Liver (tissue), 3 donors: ENCODE measurements at regions not wholly inside any gene's neighbourhood (a gene's known extent, or its start where the extent isn't known, plus 50 kb on each side); places are given as distances from the start of the nearest gene placed in this dataset.

ENCODE experiments used
- ATF3 ChIP-seq: IDR thresholded peaks from 2 replicates; pipeline ENCODE4 v1.6.1; 2016; ENCODE audit warnings: antibody characterized with exemption
- CTCF ChIP-seq: fragments of 150-350 bp; IDR thresholded peaks from 2 replicates; pipeline ENCODE4 v1.5.1; 2017; ENCODE audit warnings: improper control_type of control experiment, low read depth, low read length; ENCODE audit not compliant: missing input control
- FOXA1 ChIP-seq: IDR thresholded peaks from 2 replicates; pipeline ENCODE4 v1.6.1; 2016; ENCODE audit warnings: antibody characterized with exemption
- GABPA ChIP-seq, 2 donors: IDR thresholded peaks in 1 of 2; conservative IDR thresholded peaks in 1 of 2; 2 replicates each; pipeline ENCODE4 v1.6.1; 2016; ENCODE audit warnings: antibody characterized with exemption in 2 of 2, mild to moderate bottlenecking in 1 of 2, moderate library complexity in 1 of 2
- JUND ChIP-seq, 2 donors: IDR thresholded peaks; 2 replicates each; pipeline ENCODE4 v1.6.1; 2016; ENCODE audit warnings: antibody characterized with exemption in 2 of 2
- MAX ChIP-seq: IDR thresholded peaks from 2 replicates; pipeline ENCODE4 v1.6.1; 2016; ENCODE audit warnings: antibody characterized with exemption
- RAD21 ChIP-seq, 2 donors: IDR thresholded peaks; 2 replicates each; pipeline ENCODE4 v1.6.1; 2016; ENCODE audit warnings: antibody characterized with exemption in 2 of 2, mild to moderate bottlenecking in 2 of 2
- SP1 ChIP-seq: IDR thresholded peaks from 2 replicates; pipeline ENCODE4 v1.6.1; 2018; ENCODE audit warnings: antibody characterized with exemption, mild to moderate bottlenecking
- YY1 ChIP-seq: IDR thresholded peaks from 2 replicates; pipeline ENCODE4 v1.6.1; 2016; ENCODE audit warnings: antibody characterized with exemption, mild to moderate bottlenecking
- donor health status: healthy.
- donor health status: healthy.

- TF ChIP-seq MAX, result no peak
- TF ChIP-seq CTCF, result no peak
- TF ChIP-seq RAD21 (IDR thresholded peaks at IDR 0.05), result no peak
- TF ChIP-seq JUND (IDR thresholded peaks at IDR 0.05), result no peak
- no peak for TF ChIP-seq YY1
- no peak for TF ChIP-seq ATF3
- TF ChIP-seq SP1, result no peak
- TF ChIP-seq FOXA1, result no peak
- no peak for TF ChIP-seq GABPA (IDR thresholded peaks at IDR 0.05 in 1 of 2, conservative IDR thresholded peaks at IDR 0.05 in 1 of 2)
These were observed 52.1 kb upstream of the KCNE2 start for GRCh38 chr21:34311561-34312330.
